ENCODE measurements at regions not wholly inside any gene's neighbourhood (a gene's known extent, or its start where the extent isn't known, plus 50 kb on each side); places are given as distances from the start of the nearest gene placed in this dataset.

GRCh38 chr14:101478796-101479410 lies 82.4 kb upstream of the DIO3 start:
- DNase-seq (ENCODE audit: low read depth in 4 of 4, low spot score in 2 of 4), result no peak

DNA sequence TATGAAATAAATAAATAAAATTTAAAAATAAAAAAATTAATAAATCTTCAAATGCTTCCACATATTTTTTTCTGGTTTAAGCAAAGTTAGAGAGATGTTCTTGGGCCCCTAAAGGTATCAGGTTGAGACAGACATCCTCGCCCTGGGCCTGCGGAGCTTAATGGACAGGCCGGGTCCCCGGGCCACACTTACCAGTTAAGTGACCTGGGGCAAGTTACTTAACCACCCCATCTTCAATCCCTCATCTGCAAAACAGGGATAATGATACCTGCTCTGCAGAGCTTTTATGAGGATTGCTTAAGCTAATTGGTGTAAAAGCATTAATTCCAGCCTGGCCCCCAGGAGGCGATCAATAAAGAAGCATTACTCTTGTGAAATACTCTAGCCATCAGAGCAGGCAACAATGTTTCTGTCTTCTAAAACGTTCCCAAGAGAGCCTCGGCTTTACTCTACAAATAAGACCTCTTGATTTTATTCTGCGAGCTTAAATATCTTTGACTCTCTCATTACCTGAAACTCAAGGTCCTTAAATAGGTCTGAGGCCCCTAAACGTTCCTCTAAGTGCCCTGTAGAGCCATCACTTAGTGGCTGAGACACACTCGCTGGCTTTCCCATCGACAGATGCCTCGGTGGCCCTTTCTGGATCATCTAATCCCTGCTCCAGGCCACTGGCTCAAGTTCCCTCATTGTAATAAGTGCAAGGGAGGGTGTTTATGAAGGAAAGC lies 81.1 kb upstream of the DIO3 start:
- DNase-seq (ENCODE audit: low read depth in 4 of 4, low spot score in 2 of 4), result no peak

DNA sequence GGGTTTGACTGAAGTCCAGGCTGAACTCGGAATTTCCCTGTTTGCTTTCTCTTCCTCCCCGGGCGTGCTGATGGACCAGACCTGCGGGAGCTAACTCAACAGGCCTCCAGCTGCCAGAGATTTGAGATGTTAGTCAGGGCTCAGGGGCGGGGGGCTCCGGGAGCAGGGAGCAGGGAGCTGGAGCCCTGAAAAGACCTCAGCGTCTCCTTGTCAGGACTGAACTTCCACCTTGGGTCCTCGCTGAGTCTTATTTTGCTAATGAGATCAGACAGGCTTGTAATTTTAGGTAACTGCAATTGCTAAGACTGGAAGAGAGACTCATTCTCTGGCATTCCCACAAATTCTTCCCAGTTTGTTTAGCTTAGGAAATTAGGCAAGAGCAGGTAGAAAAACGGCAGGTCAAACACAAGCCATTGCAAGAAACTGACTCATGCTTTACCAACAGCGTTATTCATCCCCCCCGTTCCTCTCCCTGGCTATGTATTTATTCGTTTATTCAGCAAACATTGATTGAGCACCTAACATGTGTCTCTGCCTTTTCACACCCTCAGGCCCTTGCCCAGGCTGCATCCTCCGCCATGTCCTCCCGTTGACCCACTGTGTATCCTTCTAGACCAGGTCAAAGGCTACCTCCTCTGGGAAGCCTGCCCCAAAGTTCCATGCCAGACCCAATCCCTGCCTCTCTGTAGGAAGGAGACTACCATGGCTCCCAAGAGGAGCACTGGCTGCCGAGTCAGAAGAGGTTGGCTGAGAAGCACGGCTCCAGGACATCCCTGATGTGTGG lies 80.4 kb upstream of the DIO3 start:
- DNase-seq (ENCODE audit: low read depth in 4 of 4, low spot score in 2 of 4), result no peak

GRCh38 chr14:101481557-101481956 lies 79.7 kb upstream of the DIO3 start:
- DNase-seq (ENCODE audit: low read depth in 4 of 4, low spot score in 2 of 4), result no peak

DNA sequence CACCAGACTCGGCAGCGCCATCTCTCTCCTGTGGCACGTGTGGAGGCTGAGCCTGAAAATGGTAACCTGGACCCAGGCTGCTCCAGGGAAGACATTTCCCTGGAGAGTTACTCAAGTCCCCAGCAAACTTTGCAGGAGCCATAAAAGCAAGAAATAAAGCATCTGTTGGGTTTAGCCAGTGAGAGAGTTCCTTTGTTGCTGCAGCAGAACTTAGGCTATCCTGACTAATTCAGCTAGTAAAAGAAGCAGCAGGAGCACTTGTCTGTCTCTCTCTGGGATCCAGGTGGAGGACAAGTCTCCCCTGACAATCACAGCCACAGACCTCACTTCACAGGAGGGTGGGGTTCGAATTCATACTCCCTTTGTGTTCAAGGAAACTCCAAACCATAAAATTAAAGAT lies 79.2 kb upstream of the DIO3 start:
- DNase-seq (ENCODE audit: low read depth in 4 of 4, low spot score in 2 of 4), result no peak

- no peak for DNase-seq (ENCODE audit: low read depth in 4 of 4, low spot score in 2 of 4)
These were observed 77.5 kb upstream of the DIO3 start for GRCh38 chr14:101483829-101484228.

- DNase-seq (ENCODE audit: low read depth in 4 of 4, low spot score in 2 of 4), result no peak
These were observed 72.1 kb upstream of the DIO3 start for GRCh38 chr14:101489092-101489760.

GRCh38 chr14:101490771-101491170 lies 70.5 kb upstream of the DIO3 start:
- no peak for DNase-seq (ENCODE audit: low read depth in 4 of 4, low spot score in 2 of 4)

GRCh38 chr14:101491841-101492240 lies 69.5 kb upstream of the DIO3 start:
- DNase-seq (ENCODE audit: low read depth in 4 of 4, low spot score in 2 of 4), result no peak

DNA sequence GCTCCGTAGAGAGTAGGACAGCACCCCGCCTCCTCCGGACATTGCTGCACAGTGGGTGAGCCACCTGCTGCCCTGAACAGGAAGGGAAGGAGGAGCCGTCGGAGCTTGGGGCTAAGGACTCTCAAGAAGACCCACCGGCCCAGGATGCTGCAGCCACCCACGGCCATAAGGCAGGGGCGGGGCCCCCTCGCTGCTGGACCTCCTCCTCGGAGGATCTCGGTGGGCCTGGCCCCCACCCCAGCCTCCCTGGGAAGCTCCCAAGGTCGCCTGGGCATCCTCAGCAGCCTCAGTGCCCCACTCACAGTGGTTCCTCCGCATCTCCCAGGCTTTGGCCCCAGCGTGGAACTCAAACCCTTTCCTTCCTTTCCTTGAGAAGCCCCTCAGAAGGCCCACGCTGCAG lies 68.6 kb upstream of the DIO3 start:
- DNase-seq (ENCODE audit: low read depth in 4 of 4, low spot score in 2 of 4), result no peak

DNA sequence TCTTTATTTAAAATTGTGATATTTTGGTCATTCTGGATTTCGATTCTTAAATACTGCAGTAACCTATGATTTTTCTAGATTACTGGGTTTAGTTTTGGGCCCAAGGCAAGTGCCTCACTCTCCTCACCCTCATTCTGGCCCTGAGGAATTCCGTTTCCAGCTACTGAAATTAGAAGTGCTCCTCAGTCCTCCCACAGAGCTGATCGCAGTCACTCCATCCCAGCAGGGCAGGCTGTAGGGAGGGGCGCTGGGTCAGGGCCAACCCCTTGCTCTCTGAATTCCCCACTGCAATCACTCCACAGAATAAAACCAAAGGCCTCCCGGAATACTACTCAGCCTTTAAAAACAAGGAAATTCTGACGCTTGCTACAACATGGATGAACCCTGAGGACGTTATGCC lies 66.5 kb upstream of the DIO3 start:
- no peak for DNase-seq (ENCODE audit: low read depth in 4 of 4, low spot score in 2 of 4)

- DNase-seq (ENCODE audit: low read depth in 4 of 4, low spot score in 2 of 4), result no peak
These were observed 66.0 kb upstream of the DIO3 start for GRCh38 chr14:101495284-101495683.

GRCh38 chr14:101495827-101496775 lies 65.2 kb upstream of the DIO3 start:
- DNase-seq (ENCODE audit: low read depth in 4 of 4, low spot score in 2 of 4), result no peak

DNA sequence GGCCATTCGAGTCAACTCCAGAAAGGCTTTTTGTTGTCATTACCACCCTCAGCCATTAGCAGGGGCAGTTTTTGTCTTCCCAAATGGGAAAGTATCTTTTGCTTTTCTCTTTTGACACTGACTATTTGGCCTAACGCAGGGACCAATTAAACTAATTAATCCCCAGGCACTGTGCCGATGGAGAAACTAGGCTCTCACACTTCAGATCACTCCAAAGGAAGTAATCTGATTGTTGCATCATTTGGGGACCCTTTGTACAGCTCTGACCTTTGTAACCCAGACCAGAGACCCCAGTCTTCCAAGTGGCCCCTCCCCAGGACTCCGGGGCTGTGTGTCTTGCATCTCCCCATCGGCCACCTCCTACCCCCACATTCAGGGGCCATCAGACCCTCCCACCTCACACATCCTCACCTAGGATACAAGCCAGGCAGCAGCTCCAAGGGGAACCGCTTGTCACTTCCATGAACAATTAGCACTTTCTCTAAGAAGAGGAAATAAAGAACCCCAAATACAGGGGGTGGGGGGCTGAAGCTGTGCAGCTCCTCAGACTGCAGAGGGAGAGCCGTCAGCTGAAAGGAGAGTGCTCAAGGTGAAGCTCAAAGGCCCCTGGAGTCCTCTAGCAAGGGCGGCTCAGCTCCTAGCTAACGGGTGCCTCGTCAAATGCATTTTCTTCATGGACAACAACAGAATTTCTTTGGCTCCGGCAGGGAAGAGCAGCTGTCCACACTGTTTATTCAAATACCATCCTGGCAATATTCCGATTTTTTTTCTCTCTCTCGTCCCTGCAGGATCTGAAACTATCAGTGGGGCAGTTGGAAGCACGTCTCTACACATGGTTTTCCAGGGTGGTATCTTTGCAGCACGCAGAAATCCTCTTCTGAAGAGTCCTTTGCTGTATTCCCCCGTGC lies 64.3 kb upstream of the DIO3 start:
- no peak for DNase-seq (ENCODE audit: low read depth in 4 of 4, low spot score in 2 of 4)

GRCh38 chr14:101497684-101498525 lies 63.4 kb upstream of the DIO3 start:
- no peak for DNase-seq (ENCODE audit: low read depth in 4 of 4, low spot score in 2 of 4)

DNA sequence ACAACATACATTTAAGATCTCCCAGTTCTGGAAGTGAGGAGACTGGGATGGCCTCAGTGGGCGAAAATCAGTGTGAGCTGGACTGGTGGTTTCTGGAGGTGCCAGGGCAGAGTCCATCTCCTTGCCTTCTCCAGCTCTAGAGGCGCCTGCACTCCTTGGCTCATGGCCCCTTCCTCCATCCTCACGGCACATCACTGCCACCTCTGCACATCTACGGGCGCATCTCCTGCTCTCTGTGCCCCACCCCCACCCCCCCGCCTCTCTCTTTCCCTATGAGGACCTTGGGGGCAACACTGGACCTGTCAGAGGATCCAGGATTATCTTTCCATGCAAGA lies 62.8 kb upstream of the DIO3 start:
- no peak for DNase-seq (ENCODE audit: low read depth in 4 of 4, low spot score in 2 of 4)

- DNase-seq (ENCODE audit: low read depth in 4 of 4, low spot score in 2 of 4), result no peak
These were observed 62.2 kb upstream of the DIO3 start for GRCh38 chr14:101499080-101499479.

DNA sequence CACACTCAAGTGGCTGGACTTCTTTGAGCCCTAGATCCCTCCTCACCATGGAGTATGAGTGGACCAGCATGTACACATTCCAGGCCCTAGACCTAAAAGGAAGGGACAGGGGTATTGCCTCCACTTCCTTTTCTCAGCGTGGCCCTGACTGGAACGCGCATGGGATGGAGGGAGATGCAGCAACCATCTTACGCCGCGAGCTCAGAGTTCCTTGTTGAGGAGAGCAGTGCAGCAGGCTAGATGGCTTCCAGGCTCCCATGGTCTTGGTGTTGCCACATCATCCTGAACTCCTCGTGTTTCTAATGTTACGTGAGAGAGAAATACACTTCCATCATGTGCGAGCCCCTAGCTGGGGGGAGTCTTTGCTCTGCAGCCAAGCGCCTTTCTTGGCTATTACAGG lies 61.8 kb upstream of the DIO3 start:
- DNase-seq (ENCODE audit: low read depth in 4 of 4, low spot score in 2 of 4), result no peak

Measured in left renal cortex interstitium (tissue), 4 donors.